ENCODE measurements at regions not wholly inside any gene's neighbourhood (a gene's known extent, or its start where the extent isn't known, plus 50 kb on each side); places are given as distances from the start of the nearest gene placed in this dataset.

DNA sequence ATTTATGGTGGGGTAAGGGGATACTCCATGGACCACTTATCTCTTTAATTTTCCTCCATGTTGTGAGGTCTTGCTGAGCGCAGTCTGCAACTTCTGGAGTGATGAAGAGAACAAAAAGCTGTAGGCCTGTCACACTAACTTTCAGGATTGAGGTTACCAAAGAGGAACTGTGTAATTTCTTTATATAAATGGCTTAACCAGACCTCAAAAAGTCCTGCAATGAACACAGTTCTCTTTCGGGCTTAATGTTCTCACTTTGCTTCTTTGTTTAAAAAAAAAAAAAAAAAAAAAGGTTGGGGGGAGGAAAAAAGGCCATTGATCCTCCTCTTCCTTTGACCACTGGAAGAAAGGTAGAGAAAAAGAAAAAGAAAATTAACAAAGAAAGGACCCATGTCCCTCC is 86.8 kb upstream of the SOX9 start:
- H3K4me1 Mint-ChIP-seq (ENCODE audit: low read depth) = peaks cover 8% of the 10 kb centered on the region
- no peak overlapping the region for H3K27ac Mint-ChIP-seq
- no peak for DNase-seq (ENCODE audit: low spot score)
- intact Hi-C loops (cut with micrococcal nuclease) = no loop called here
- no peaks in the 10 kb centered on the region for H3K9me3 Mint-ChIP-seq
- no peaks in the 10 kb centered on the region for H3K36me3 Mint-ChIP-seq (ENCODE audit: low read depth)
- H3K4me3 Mint-ChIP-seq (ENCODE audit: low read depth) = no peak overlapping the region
- H3K27me3 Mint-ChIP-seq (ENCODE audit: low read depth) = no peaks in the 10 kb centered on the region

DNA sequence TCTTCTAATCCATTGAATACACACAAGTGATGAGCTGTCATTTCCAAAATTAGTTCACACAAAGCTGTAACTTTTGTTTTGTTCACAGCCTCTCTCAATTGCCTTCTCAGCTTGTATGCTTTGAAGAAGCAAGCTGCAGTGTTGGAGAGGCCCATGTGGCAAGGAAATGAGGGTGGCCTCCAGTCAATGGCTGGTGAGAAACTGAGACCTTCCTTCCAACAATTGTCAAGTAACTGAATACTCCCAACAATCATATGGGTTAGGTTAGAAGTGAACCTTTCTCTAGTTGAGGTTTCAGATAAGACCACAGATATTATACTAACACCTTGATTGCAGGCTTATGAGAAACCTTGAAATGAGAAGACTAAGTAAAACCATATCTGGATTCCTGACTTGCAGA is 82.4 kb upstream of the SOX9 start:
- DNase-seq (ENCODE audit: low spot score) = no peak
- Mint-ChIP-seq H3K4me3 (ENCODE audit: low read depth) (no peak overlapping the region), H3K36me3 (ENCODE audit: low read depth) (no peaks in the 10 kb centered on the region), H3K9me3 (no peaks in the 10 kb centered on the region), H3K27ac (no peak overlapping the region), H3K27me3 (ENCODE audit: low read depth) (no peaks in the 10 kb centered on the region), H3K4me1 (ENCODE audit: low read depth) (no peaks in the 10 kb centered on the region)
- intact Hi-C loops (cut with micrococcal nuclease) = no loop called here

DNA sequence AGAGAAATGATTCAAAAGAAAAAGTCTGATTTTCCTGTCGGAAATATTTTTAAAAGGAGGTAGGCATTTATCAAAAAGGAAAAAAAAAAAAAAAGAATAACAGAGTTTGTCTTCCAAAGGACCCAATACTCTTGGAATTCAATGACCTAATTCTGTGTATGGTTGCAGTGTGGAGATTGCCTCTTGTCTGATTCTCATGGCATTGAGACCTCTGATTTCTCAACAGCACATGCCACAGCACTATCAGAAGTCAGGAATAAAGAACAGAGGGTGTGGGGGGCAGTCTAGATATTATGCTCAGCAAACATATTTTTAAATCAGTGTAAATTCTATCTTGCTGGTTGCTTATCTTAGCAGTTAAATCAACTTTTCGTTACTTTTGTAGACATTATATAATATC is 81.3 kb upstream of the SOX9 start:
- intact Hi-C loops (cut with micrococcal nuclease) = no loop called here
- Mint-ChIP-seq H3K36me3 (ENCODE audit: low read depth) (no peaks in the 10 kb centered on the region), H3K4me3 (ENCODE audit: low read depth) (no peak overlapping the region), H3K27me3 (ENCODE audit: low read depth) (no peaks in the 10 kb centered on the region), H3K4me1 (ENCODE audit: low read depth) (no peaks in the 10 kb centered on the region), H3K9me3 (no peaks in the 10 kb centered on the region), H3K27ac (no peak overlapping the region)
- no peak for DNase-seq (ENCODE audit: low spot score)

DNA sequence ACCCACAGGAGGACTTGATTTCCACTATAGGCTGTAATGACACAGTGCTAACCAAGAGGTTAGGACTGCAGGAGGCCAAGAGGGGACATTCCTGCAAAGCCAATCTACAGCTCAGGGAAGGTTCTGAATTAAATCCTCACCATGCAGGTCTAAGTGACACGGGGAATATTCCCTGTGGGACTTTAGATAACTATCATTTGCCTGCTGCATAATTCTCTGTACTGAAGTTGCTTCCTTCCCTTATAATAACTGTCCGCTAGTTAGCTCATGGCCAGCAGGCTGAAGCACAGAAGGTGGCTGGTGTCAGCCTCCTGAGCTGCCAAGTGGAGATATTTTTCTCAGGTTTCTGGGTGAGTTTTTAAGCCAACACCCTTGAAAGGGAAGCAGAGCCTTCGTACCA is 74.6 kb upstream of the SOX9 start:
- no peaks in the 10 kb centered on the region for H3K4me1 Mint-ChIP-seq (ENCODE audit: low read depth)
- no peaks in the 10 kb centered on the region for H3K27me3 Mint-ChIP-seq (ENCODE audit: low read depth)
- no peak overlapping the region for H3K4me3 Mint-ChIP-seq (ENCODE audit: low read depth)
- H3K9me3 Mint-ChIP-seq = peaks cover 11% of the 10 kb centered on the region
- intact Hi-C loops (cut with micrococcal nuclease) = no loop called here
- no peak for DNase-seq (ENCODE audit: low spot score)
- H3K36me3 Mint-ChIP-seq (ENCODE audit: low read depth) = no peaks in the 10 kb centered on the region
- H3K27ac Mint-ChIP-seq = no peak overlapping the region

DNA sequence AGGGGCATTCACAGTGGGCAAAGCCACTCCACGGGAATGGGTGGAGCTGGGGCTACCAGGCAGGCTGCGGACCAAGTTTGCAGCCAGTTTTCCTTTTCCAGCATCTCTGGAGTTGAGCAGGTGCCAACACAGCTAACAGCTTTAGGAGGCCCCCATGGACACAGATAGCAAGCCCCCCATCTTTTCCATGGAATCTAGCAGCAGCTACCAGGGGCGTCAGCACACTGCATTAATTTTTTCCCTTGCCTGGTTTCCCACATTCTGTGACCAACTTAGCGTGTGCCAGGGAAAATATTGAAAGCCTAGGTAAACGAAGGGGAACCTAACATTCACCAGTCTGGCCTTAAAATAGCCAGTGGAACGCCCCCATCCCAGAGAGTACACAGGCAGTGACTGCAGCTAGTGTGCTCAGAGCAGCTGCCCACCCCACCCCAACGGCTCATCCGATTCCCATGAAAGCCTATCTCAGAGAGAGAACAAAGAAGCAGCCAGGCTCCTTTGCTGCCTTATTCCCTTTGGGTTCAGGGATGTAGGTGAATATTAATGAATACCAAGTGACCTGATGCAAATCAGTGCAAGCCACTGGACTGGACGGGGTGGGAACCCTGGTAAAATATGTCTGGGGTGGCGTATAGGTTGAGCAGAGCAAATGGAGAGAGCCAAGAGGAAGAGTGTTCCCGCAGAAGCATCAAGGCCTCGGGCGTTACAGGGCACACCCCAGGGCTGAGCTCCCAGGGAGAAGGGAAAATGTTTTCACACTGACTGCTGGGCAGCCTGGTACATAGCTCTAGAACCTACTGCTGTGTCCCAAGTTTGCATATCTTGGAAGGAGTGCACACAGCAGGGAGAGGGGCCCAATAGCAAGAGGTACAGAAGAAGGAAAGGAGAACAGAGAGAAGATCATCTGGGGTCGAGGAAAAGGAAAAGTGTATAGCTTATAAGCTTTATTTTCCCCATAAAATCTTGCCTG is 73.9 kb upstream of the SOX9 start:
- H3K9me3 Mint-ChIP-seq = peaks cover 11% of the 10 kb centered on the region
- H3K27me3 Mint-ChIP-seq (ENCODE audit: low read depth) = no peaks in the 10 kb centered on the region
- no peaks in the 10 kb centered on the region for H3K36me3 Mint-ChIP-seq (ENCODE audit: low read depth)
- H3K27ac Mint-ChIP-seq = no peak overlapping the region
- H3K4me3 Mint-ChIP-seq (ENCODE audit: low read depth) = no peak overlapping the region
- no peak for DNase-seq (ENCODE audit: low spot score)
- no peaks in the 10 kb centered on the region for H3K4me1 Mint-ChIP-seq (ENCODE audit: low read depth)
- intact Hi-C loops (cut with micrococcal nuclease) = no loop called here

DNA sequence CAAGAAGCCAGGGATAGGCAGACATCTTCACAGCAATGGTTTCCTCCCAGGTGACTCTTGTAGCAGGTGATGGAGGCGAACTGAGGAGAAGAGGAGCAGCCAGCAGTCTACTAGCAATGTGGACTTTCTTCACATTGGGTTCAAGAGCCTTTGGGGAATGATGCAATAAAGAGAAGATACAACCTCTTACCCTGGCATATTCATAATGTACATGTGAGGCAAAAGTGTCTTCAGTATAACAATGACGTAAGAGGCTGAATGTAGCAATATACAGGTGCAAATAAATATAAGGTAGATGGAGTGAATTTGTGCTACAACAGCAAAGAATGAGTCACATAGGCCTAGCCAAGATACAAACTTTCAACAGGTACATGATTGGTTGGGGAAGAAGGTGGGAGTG is 70.9 kb upstream of the SOX9 start:
- intact Hi-C loops (cut with micrococcal nuclease) = no loop called here
- Mint-ChIP-seq H3K36me3 (ENCODE audit: low read depth) (no peaks in the 10 kb centered on the region), H3K27me3 (ENCODE audit: low read depth) (no peaks in the 10 kb centered on the region), H3K4me3 (ENCODE audit: low read depth) (no peak overlapping the region), H3K9me3 (peaks cover 11% of the 10 kb centered on the region), H3K4me1 (ENCODE audit: low read depth) (no peaks in the 10 kb centered on the region), H3K27ac (no peak overlapping the region)
- DNase-seq (ENCODE audit: low spot score) = no peak

DNA sequence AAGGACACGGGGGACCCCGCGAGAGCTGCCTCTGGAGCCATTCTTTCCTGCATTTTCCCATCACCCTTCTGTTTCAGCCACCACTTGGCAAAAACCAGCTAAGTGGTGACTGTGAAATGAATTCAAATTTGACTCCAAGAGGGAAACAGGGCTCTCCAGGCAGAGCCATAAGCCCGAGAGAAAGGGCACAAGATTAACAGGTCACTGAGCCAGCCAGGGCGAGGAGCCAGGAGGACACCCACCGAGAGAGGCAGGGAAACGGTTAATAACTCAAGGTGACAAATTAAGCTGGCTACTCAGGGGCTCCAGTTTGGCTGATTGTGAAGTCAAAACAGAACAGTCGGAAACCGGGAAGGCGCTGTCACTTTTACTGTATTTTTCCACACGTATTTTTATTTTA is 67.8 kb upstream of the SOX9 start:
- H3K4me1 Mint-ChIP-seq (ENCODE audit: low read depth) = no peaks in the 10 kb centered on the region
- no peaks in the 10 kb centered on the region for H3K27me3 Mint-ChIP-seq (ENCODE audit: low read depth)
- H3K27ac Mint-ChIP-seq = no peak overlapping the region
- intact Hi-C loops (cut with micrococcal nuclease) = no loop called here
- no peak overlapping the region for H3K4me3 Mint-ChIP-seq (ENCODE audit: low read depth)
- peaks cover 11% of the 10 kb centered on the region for H3K9me3 Mint-ChIP-seq
- no peak for DNase-seq (ENCODE audit: low spot score)
- H3K36me3 Mint-ChIP-seq (ENCODE audit: low read depth) = no peaks in the 10 kb centered on the region

DNA sequence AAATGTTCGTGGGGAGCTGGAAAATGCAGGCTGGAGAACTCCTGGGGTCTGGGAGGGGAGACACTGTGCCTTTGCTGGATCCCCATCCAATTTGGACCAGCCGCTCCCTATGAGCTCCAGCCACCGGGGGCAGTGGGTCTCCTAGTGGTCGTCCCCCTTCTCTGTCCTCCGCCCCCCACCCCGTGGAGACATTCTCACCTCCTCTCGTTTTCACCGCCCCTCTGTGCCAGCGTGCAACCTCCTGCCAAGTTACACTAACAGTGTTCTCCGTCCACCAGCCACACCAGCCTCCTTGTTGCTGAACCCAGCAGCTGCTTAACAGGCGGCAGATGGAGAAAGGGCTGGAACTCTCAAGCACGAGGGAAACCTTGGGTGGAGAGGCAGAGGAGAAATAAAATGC is 67.4 kb upstream of the SOX9 start:
- Mint-ChIP-seq H3K4me3 (ENCODE audit: low read depth) (no peak overlapping the region), H3K9me3 (peaks cover 10% of the 10 kb centered on the region), H3K4me1 (ENCODE audit: low read depth) (no peaks in the 10 kb centered on the region), H3K27me3 (ENCODE audit: low read depth) (no peaks in the 10 kb centered on the region), H3K36me3 (ENCODE audit: low read depth) (no peaks in the 10 kb centered on the region), H3K27ac (no peak overlapping the region)
- no peak for DNase-seq (ENCODE audit: low spot score)
- intact Hi-C loops (cut with micrococcal nuclease) = no loop called here

DNA sequence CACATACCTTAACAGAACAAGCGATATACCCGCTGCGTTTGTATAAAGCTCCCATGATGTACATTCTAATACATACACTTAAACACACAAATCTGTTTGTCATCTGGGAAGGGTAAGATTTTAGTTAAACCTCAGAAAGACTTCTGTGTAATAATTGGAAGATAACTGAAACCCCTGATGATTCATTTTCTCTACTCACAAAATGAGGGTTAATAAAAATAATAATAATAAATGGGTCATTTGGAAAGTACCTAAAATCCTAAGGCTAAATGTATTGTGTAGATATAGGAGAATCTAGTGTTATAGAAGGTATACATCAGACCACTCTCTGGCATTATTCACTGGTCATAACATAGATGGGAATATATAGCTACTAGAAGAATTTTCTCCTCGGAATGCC is 64.7 kb upstream of the SOX9 start:
- Mint-ChIP-seq H3K9me3 (no peaks in the 10 kb centered on the region), H3K27ac (no peak overlapping the region), H3K36me3 (ENCODE audit: low read depth) (no peaks in the 10 kb centered on the region), H3K4me3 (ENCODE audit: low read depth) (no peak overlapping the region), H3K4me1 (ENCODE audit: low read depth) (no peaks in the 10 kb centered on the region), H3K27me3 (ENCODE audit: low read depth) (no peaks in the 10 kb centered on the region)
- intact Hi-C loops (cut with micrococcal nuclease) = no loop called here
- DNase-seq (ENCODE audit: low spot score) = no peak

DNA sequence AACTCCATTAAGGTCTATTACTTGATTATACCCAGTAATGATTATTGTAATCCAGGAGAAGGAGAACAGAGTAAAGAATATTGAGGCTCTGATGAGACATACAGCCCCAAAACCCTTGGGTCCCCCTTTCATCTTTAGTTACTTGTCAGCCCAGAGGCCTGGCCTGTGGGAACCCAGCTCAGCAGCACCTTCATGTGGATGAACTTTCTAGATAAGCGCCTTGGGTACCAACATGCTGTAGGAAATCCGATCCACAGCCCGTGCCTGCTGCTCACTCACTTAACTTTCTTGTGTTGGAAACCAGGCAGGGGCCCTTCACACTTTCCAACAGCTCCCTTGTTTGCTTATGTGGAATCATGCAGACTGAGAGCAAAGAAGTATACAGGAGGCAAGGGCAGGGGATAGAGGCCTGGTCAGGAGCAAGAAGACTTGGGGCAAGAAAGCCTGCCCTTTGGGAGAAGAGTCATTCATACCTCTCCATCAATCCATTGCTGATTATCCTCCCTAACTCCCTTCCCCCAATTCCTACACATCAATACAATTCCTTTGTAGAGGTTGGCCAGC is 64.0 kb upstream of the SOX9 start:
- Mint-ChIP-seq H3K36me3 (ENCODE audit: low read depth) (no peaks in the 10 kb centered on the region), H3K27ac (no peak overlapping the region), H3K4me1 (ENCODE audit: low read depth) (no peaks in the 10 kb centered on the region), H3K4me3 (ENCODE audit: low read depth) (no peak overlapping the region), H3K9me3 (no peaks in the 10 kb centered on the region), H3K27me3 (ENCODE audit: low read depth) (no peaks in the 10 kb centered on the region)
- intact Hi-C loops (cut with micrococcal nuclease) = no loop called here
- no peak for DNase-seq (ENCODE audit: low spot score)

DNA sequence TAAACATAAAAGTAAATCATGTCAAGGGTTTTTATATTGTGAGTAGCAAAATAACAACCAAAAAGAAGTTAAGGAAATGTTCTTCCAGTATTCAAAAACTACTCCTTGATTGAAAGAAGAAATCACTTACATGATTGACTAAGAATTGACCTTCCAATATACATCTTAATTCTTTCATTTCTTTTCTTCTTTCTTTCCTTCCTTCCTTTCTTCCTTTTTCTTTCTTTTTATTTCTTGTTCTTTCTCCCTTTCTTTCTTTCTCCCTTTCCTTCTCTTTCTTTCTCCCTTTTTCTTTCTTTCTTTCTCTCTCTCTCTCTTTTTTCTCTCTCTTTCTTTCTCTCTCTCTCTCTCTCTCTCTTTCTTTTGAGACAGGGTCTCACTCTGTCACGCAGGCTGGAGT is 60.7 kb upstream of the SOX9 start:
- no peak for DNase-seq (ENCODE audit: low spot score)
- no peaks in the 10 kb centered on the region for H3K4me1 Mint-ChIP-seq (ENCODE audit: low read depth)

DNA sequence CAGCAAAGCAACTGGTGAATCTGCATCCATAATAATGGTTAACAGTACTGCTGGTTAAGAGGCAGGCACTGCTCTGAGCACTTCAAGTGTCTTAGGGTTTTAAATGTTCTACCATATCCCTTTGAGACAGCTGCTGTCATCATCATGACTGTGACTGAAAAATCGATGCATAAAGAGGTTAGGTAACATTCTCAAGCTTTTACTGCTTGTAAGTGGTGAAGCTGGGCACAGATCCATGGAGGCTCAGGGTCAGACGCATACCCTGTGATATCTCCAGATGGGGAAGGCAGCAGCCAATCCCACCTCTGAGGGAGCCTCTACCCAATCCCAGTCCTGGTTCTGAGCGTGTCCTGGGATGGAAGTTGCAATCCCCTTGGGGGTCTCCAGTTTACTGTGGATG is 57.6 kb upstream of the SOX9 start:
- Mint-ChIP-seq H3K4me1 (ENCODE audit: low read depth) (no peaks in the 10 kb centered on the region), H3K36me3 (ENCODE audit: low read depth) (no peaks in the 10 kb centered on the region), H3K27me3 (ENCODE audit: low read depth) (no peaks in the 10 kb centered on the region), H3K27ac (no peak overlapping the region), H3K4me3 (ENCODE audit: low read depth) (no peak overlapping the region), H3K9me3 (no peaks in the 10 kb centered on the region)
- intact Hi-C loops (cut with micrococcal nuclease) = no loop called here
- no peak for DNase-seq (ENCODE audit: low spot score)

More for the DNA sequence above, 60.7 kb upstream of the SOX9 start:
- no peak overlapping the region for H3K4me3 Mint-ChIP-seq (ENCODE audit: low read depth)
- H3K27ac Mint-ChIP-seq = no peak overlapping the region
- H3K36me3 Mint-ChIP-seq (ENCODE audit: low read depth) = no peaks in the 10 kb centered on the region
- H3K27me3 Mint-ChIP-seq (ENCODE audit: low read depth) = no peaks in the 10 kb centered on the region
- no peaks in the 10 kb centered on the region for H3K9me3 Mint-ChIP-seq
- intact Hi-C loops (cut with micrococcal nuclease) = no loop called here

DNA sequence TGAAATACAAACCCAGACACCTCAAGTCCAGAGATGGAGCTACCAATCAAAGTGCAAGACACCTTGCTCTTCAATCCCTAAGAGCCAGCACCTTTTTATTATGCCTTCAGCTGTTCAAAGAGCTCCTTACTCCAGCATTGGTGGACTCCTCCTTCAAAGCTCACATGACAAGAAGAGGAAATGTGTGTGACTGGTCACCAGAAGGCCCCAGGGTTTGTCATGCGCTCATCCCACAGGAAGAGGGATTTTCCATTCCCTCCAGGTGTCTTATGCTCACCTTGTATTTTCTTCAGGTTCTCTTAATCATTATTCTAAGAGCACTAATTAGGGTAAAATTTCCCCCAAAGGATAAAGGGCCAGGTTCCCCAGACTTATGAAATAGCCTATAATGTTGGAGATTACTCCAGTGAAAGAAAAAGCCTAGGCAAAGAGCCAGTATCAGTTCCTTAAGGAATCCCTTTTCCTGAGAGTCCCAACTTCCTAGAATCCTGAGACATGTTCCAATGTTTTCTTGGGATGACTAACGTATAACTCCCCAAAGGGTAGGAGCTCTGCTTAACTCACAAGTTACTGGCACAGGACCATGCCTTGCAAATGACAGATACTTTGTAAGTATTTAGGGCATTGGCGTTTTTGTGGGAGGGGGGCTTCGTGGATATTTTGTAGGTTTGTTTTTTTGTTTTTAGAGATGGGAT is 56.9 kb upstream of the SOX9 start:
- Mint-ChIP-seq H3K36me3 (ENCODE audit: low read depth) (no peaks in the 10 kb centered on the region), H3K4me1 (ENCODE audit: low read depth) (no peaks in the 10 kb centered on the region), H3K9me3 (no peaks in the 10 kb centered on the region), H3K27ac (no peak overlapping the region), H3K4me3 (ENCODE audit: low read depth) (no peak overlapping the region), H3K27me3 (ENCODE audit: low read depth) (no peaks in the 10 kb centered on the region)
- intact Hi-C loops (cut with micrococcal nuclease) = no loop called here
- DNase-seq (ENCODE audit: low spot score) = no peak

All from activated T-helper 2 cell treated with anti-CD3 and anti-CD28 coated beads, Interferon-gamma antibody, Interleukin-2, Interleukin-4, amounts not matched to agents 10 μg/mL and 5 μg/mL and 100 μg/mL, durations not matched to agents 14 hours and 24 hours and 36 hours (primary cell).